Muscle of arm (tissue), 1 donor: ENCODE measurements at regions not wholly inside any gene's neighbourhood (a gene's known extent, or its start where the extent isn't known, plus 50 kb on each side); places are given as distances from the start of the nearest gene placed in this dataset.

ENCODE experiments used
- DNase-seq: peaks from one replicate; pipeline ENCODE4 v3.0.0-alpha.2; 2013

DNA sequence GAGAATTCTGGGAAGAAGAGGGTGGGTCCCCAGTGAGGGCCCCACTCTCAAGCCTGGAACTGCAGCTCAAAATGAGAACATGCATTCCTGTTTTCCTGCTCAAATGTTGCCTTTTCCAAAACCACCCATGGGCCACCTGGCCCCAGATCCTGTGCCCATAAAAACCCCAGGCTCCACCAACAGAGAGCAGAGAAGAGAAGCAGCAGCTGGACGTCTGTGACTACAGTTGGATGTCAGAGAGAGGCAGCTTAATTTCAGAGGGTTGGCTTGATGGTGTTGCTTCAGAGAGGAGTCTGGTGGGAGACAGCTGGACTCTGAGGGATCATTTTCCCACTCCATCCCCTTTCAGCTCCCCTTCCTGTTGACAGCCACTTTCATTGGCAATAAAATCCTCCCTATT lies 256.4 kb downstream of the FZD1 start:
- no peak for DNase-seq

DNA sequence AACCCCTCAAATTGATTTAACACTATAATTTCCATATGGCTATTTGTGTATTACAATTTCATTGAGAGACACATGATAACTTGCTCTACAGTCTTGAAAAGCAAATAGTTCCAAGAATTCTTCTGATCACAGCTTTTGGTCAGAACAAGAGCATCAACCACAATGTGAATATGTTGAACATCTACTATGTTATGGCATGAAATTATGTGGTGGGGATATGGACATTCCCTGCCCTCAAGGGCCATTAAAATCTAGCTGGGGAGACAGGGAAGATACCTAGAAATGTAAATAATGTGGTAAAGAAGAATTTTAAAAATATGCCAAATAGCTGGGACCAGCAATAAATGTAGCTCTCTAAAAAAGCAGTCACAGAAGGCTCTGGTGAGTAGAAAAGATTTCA lies 262.2 kb downstream of the FZD1 start:
- no peak for DNase-seq

DNA sequence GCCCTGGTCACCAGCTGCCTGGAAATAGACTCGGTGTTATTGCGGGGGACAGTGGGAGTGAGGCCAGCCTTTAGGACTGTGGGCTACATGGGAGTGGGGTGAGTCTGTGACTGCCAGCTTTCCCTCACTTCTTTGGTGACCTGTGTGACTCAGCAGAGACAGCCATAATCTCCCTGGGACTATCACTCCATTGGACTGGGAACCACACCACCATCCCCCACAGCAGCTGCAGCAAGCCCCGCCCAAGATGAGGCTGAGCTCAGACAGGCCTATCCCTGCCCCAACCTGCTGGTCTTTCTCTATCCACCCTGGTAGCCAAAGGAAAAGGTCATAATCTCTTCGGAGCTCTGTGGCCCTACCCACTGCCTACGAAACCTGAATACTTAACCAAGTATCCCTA lies 263.2 kb downstream of the FZD1 start:
- DNase-seq = no peak

DNA sequence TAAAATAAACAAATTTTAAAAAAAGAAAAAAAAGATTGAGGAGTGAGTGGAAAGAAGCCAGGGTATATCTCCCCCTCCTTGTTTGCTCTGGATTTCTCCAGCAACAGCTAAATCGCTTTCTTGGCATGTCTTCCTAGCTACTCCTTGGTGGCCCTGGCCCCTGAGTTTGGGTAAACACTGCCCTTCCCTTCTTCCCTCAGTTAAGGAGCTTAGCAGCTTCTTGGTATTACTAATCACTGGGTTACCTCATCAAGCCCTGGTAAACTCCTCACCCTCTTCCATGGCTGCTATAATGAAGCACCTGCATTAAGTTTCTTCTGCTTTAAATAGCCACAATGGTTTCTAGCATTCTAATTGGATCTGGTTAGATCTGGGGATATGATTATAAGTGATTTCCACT lies 269.8 kb downstream of the FZD1 start:
- no peak for DNase-seq

DNA sequence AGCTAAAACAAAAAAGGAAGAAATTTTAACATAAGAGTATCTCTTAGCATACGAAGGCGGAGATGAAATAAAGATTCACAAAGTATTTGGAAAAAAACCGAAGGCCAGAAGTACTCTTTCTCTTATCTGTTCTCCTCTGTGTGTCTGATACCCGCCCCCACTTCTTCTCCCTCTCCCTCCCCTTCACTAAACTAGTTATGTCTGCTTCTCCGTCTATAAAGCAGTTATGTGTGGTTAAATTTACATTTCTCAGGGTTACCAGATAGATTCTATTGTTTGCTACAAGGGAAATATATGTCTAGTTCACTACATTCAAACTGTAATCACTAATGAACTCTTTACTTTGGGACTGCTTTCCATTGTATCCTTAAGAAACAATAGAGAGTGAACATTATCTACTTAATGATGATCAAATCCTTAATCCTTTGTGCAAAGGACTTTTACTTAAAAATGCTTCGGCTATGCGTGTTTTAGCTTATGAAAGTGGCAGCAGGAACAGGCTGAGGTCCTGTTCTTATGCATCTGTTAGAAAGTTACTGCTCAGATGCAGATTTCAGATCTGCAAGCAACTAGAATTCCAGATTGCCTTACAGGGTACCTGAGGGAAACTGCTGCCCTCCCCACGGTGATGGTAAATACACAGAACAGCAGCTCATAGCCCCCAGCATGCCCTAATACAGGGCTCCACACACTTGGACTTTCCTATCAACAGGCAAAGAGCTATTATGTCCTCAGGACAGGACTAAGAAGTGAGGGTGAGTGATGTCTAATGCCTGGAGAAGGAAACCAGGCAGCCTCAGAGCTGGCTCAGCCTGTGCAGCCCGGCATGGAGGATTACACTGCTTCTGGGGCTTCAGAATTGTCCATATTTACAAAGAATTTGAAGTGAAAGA lies 273.3 kb downstream of the FZD1 start:
- no peak for DNase-seq

DNA sequence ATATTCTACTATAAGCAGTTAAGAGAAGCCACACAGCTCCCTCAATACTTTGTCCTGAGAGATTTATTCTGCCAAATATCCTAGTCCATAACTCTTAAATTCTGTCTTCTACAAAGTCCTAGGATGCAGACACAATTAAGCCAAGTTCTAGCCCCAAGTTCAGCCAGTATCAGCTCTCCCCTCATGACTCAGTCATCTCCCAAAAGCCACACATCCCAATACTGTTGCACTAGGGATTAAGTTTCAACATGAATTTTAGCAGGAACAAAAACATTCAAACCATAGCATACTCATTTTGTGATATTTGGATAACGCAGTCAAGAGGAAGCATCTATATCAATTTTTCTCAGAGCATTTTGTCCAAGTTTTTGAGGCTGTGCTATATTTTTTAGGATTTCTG lies 277.4 kb downstream of the FZD1 start:
- DNase-seq = no peak

DNA sequence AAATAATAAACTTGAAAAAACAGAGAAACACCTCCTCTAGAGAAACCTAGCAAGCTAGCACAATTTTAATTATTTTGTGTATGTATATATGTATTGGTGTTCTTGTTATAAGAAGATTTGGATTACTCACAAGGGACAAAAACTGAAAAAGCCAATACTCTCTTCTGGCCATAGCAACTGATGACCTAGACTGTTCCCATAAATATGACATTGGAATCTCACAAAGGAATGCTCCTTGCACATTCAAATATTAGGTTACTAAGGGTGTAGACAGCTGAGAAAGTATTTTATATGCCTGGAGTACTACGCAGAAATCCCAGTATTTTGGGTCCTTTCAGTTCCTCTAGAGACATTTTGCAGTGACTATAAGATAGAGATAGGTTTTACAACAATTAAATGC lies 279.4 kb downstream of the FZD1 start:
- no peak for DNase-seq

DNA sequence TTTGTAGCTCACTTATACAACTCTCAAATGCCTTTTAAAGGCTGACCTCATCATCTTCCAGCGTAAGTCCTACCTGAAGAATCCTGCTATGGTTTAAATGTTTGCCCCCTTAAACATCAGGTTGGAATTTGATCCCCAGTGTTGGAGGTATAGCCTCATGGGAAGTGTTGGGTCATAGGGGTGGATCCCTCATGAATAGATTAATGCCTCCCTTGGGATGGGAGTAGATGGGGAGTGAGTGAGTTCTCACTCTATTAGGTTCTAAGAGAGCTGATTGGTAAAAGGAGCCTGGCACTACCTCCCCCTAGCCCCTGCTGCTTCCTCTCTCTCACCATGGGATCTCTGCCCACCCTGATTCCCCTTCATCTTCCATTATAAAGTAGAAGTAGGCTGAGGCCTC lies 285.6 kb downstream of the FZD1 start:
- DNase-seq = no peak

DNA sequence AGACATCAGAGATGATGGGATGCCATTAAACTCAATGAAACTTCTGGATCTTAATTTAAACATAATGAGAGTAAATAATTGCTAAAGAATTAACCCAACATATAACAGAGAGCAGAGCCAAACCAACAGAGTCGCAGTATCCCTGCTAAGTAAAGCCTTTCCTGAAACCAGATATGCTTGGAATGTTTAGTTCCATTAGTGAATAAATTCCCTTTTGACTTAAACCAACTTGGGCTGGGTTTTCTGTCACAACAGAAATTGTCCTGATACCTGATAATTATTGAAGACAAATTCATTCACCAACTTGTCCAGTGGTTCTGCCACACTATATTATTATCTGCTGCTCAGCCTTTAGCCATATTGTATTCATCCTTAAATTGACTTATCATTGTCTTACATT lies 286.7 kb downstream of the FZD1 start:
- no peak for DNase-seq

DNA sequence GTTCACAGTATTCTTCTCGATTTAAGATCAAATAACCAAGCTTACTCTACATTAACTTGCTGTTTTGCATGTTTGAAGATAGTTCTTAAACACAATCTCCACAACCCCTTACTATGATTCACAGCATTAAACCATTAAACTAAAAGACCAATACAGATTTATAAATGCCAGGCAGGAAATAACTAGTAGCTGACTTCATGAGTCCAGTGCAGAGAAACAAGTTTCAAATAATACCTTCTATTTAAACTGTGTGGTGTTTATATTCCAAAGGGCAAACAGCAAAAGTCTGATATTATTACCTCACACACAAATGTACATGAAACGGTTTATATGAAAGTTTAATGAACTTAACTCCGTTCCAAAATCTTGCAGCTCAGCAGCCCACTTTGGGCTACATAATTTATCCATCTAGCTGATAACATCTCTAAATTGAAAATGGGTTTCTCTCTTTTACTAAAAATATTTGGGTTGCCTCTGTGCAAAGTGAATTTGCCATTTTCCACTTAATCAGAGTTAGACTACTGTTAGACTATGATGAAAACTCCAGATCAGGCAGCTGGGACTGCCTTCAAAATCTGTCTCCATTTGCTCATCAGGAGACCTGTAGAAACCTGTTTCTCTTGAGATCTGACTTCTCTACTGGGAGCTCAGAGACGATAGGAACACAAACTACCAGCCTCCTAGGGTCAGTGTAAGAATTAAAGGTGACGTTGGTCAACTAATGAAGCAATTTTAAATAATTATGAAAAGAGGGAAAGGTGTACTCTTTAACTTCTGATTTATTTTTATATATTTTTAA lies 287.3 kb downstream of the FZD1 start:
- no peak for DNase-seq

DNA sequence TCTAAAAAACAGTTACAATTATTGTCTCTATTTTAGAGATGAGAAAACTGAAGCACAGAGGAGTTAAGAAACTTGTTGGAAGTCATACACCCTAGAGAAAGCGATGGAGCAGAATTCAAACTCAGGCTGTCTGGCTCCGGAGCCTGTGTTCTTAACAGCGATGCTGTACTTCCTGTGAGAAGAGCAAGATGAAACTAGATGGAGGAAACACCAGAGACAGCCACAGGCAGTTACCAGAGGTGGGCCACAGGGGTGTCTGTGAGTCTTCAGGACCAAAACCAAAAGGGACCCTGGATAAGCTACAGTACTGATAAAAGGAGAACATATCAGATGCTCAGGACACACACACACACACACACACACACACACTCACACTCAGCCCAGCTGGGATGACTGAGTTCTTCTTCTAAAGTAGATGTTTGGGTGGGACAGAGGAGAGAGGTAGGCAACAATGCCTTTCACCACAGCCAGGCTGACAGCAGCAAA lies 289.2 kb downstream of the FZD1 start:
- no peak for DNase-seq

DNA sequence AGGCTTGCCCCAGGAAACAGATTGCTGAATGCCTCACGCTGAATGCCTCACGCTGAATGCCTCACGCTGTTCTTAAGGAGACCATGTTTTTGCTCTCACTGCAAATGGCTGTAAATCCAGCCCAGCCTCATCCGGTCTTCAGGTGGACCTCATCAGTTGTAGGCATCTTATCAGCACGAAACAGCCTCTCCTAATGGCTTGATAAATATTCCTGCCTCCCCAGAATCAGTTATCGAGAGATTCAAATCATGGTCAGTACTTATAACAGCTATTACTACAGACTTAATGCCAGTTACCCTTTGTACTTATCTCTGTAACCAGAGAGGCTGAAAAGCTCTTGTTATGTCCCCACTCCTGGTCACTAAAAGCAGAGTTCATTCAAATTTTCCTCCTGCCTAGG lies 290.6 kb downstream of the FZD1 start:
- DNase-seq = no peak

DNA sequence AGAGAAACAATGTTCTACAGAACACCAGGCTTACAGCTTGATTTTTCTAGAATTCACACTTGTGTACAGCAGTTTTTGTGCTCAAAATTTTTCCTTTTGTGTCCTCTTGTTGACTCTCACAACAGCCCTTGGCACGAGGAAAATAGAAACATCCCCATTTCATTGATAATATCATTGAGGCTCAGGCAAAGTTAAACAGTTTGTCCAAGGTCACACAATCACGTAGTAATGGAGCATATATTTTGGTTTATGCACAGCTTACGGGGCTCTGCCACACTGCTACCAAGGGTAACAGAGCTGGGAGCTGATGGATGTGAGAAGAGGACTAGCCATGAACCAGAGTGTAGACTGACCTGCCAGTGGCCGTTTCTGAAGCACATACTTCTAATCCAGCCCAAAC lies 292.0 kb downstream of the FZD1 start:
- DNase-seq = no peak

DNA sequence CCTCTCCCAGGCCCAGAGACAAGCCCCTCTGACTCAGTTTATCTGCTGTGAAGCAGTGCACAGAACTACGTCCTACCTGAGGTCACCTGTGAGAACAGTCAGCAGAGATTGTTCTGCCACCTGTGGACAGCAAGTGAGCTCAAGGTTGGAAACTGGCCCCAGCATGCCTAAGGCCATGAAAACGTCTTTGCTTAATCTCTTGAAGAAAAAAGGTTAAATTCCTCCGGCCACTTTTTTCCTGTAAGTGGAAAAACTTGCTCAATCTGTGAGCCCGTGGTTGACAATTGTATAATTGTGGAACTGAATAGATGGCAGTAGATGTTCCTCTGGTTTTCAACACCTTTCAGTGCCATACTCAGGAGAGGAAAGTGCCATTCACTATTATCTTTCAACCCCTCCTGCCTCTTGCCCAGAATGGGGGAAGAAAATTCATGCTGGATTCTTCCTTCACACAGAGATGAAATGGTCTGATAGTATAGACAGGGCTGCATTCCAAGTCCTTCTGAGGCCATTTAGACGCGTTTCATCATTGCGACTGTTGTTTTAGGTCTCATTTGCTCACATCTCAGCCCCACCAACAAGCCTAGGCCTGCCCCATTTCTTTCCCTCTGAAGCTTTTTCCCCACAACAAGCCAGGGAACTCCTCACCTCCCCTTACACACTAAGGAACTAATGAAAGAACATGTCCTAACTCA lies 292.9 kb downstream of the FZD1 start:
- DNase-seq = no peak

DNA sequence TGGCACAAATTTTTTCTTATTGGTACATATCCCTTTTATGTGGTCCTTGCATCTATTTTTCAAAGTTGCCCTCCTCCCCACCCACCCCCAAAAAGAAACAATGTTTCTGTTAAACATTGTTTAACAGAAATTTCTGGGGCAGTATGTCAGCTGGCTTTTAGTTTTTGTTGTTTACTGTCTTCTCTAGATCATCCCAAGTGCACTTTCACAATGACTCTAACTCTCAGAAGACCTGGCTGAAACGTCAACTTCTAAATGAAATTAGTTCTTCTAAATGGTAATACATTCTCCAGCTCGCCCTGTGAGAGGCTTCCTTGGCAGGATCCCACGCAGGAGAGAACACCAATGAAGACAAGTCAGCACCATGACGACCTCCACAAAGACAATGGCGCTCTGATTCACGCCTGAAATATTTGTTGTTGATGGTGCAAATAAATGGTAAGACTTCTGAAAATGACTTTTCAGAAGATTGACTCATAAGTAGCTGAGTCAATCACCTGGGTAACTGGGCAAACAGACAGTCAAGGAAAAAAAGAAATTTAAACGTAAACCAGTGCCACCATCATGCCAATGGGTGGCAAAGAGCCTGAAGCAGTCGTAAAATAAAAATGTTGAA lies 293.7 kb downstream of the FZD1 start:
- DNase-seq = no peak

DNA sequence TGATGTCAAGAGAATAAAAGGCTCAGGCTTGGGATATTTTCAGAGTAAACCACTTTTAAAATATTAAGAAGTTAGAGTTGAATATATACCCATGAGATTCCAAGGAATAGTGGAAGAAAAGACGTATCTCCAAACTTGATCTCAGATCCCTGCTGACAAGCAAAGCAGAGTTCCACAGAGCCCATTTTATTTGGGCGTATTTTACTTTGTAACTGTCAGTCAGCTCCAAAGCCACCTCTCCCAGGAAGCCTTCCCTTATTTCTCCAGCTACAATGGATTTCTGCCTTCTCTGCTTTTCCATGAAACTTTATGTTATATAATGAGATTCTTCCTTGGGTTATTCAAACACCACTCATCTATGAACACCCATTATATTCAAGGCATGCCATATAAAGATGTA lies 295.7 kb downstream of the FZD1 start:
- no peak for DNase-seq

DNA sequence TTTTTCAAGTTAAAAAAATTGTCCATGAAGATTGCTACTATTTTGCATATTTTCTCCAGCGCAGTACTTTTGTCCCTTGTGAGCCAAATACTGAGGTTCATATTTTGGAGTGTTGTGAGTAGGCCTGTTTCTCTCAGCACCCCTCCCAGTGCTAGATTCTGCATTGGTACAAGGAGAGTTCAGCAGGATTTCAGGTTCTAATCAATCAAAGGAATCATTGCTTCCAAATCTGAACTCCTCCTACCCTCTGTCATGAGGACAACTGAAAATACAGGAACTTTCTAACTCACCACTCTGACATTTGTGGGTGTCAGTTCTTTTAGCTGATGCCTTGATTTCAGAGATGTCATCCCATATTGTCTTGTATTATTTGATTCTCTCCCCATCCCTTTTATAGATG lies 299.9 kb downstream of the FZD1 start:
- no peak for DNase-seq

DNA sequence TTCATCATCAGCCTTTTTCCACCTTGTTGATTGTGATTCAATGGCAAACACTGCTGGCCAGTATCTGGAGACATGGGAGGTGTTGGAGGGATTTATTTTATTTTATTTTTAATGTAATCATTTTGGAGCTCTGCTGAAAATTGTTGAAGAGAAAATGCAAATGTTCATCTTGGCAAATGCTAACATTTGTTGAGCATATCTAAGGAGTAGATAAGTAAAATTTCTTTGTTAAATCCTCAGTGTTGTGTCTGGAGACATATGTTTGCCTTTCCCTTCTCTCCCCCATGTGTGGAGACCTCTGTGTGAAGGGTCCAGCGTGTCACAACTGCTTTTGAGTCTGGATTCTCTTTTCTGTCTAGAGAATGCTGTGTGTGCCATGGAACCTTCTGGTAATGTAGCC lies 300.3 kb downstream of the FZD1 start:
- no peak for DNase-seq

DNA sequence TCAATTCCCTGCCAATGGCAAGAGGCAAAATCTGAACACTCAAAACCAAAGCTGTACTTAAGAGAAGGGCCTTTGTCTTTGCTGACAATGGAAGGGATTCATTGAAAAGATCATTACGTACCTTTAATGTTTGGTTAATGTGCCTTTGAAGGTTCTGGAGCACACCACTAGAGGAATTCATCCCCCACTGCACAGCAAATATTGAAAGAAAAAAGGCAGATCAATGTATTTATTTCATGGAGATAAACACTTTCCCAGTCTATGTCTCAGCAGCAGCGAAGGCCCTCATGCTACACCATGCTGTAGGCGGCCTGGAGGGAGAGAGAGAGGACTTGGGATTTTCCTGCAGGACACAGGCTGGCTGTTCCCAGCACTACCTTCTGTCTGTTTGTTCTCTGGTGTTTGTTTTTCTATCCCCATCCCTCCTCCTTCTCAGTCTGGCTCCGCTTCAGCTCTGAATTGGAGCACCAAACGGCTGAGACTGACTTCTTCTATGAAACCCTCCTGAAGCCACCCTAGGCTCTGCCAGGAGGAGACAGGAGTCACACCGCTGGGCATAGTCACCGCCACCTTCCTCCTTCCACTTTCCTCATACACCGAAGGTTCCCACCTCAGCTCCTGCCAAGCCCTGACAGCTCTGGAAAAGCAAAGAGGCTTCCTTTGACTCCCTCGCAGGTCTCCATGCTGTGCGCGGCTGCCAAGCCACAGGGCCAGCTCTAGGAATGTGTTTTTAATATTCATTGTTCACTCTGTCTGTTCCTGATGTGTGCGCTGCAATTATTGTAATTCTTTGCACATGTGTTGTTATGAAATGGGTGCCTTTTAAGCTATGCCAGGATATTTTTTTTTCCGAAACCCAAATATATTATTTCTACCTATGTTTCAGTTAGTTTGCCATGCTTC lies 301.5 kb downstream of the FZD1 start:
- DNase-seq = no peak

DNA sequence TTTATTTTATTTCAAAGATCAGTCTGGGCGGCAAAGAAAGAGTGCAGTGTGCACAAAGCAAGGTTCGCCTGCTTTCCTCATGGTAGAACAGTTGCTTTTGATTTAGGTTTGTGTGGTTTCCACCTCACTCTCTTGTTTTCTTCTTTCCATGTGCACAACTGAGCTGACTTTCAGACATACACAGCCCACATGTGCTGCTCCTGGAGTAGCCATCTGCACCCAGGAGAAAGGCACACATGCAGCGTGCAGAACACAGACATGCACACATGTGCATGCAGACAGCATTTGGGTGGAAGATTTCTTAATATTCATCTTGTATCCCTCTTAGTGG lies 302.1 kb downstream of the FZD1 start:
- DNase-seq = no peak
